EL (cell line): ENCODE measurements at regions not wholly inside any gene's neighbourhood (a gene's known extent, or its start where the extent isn't known, plus 50 kb on each side); places are given as distances from the start of the nearest gene placed in this dataset.
"Not testable (repeated sequence)": the region's sequence is repeated elsewhere in the genome, so short reads cannot be mapped to it uniquely, and the experiment has no call there.

Source experiments
- DNase-seq: peaks from one replicate; pipeline ENCODE4 v3.0.0-alpha.2; 2016

GRCh38 chr7:68038621-68039314 lies 1042.1 kb downstream of the TYW1 start:
- DNase-seq: no peak

- DNase-seq: no peak
Observed at GRCh38 chr7:68041554-68041953, 1044.9 kb downstream of the TYW1 start.

- DNase-seq: no peak
Observed at GRCh38 chr7:68043546-68043945, 1046.9 kb downstream of the TYW1 start.

- no peak for DNase-seq
Observed at GRCh38 chr7:68050627-68051026, 1054.0 kb downstream of the TYW1 start.

GRCh38 chr7:68058014-68058413 lies 1061.4 kb downstream of the TYW1 start:
- no peak for DNase-seq

- DNase-seq: no peak
Observed at GRCh38 chr7:68063171-68063570, 1066.5 kb downstream of the TYW1 start.

GRCh38 chr7:68065581-68065980 lies 1068.9 kb downstream of the TYW1 start:
- no peak for DNase-seq

- no peak for DNase-seq
Observed at GRCh38 chr7:68067845-68068244, 1071.2 kb downstream of the TYW1 start.

GRCh38 chr7:68070992-68071391 lies 1074.4 kb downstream of the TYW1 start:
- DNase-seq: no peak

GRCh38 chr7:68073701-68074100 lies 1077.1 kb downstream of the TYW1 start:
- no peak for DNase-seq

- DNase-seq: no peak
Observed at GRCh38 chr7:68074242-68074641, 1077.6 kb downstream of the TYW1 start.

- DNase-seq: no peak
Observed at GRCh38 chr7:68078157-68078710, 1081.6 kb downstream of the TYW1 start.

- DNase-seq: not testable (repeated sequence)
Observed at GRCh38 chr7:68082066-68082960, 1085.7 kb downstream of the TYW1 start.

- DNase-seq: not testable (repeated sequence)
Observed at GRCh38 chr7:68082961-68083657, 1086.5 kb downstream of the TYW1 start.

- DNase-seq: no peak
Observed at GRCh38 chr7:68087401-68087800, 1090.8 kb downstream of the TYW1 start.

- no peak for DNase-seq
Observed at GRCh38 chr7:68088879-68089278, 1092.2 kb downstream of the TYW1 start.

GRCh38 chr7:68090256-68090655 lies 1093.6 kb downstream of the TYW1 start:
- DNase-seq: not testable (repeated sequence)

GRCh38 chr7:68103319-68103718 lies 1106.7 kb downstream of the TYW1 start:
- DNase-seq: no peak

- DNase-seq: no peak
Observed at GRCh38 chr7:68107261-68107660, 1110.6 kb downstream of the TYW1 start.

GRCh38 chr7:68107968-68108367 lies 1111.3 kb downstream of the TYW1 start:
- no peak for DNase-seq

- DNase-seq: no peak
Observed at GRCh38 chr7:68109299-68109698, 1112.7 kb downstream of the TYW1 start.

GRCh38 chr7:68119411-68119810 lies 1122.8 kb downstream of the TYW1 start:
- DNase-seq: no peak

GRCh38 chr7:68121056-68121455 lies 1124.4 kb downstream of the TYW1 start:
- no peak for DNase-seq
